ENCODE measurements at regions not wholly inside any gene's neighbourhood (a gene's known extent, or its start where the extent isn't known, plus 50 kb on each side); places are given as distances from the start of the nearest gene placed in this dataset.

DNA sequence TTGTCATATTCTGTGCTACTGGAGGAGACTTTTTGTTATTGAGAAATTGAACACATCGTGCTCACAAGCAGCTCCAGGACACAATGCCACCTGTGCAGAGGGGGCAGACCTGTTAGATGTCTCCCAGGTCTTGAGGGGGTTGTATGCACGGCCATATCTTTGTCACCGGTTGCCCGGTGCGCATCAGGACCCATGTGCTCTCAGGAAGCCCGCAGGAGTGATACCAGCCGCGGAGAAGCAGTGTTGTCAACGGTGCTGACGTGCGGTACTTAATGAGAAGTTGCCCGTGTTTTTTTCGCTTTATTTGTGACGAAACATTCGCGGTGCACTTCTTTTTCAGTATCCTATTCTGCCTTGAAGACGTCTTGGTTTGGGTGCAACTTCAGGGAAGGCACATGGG, 128.2 kb upstream of the RTL1 start:
- TF ChIP-seq, protein P1, sequence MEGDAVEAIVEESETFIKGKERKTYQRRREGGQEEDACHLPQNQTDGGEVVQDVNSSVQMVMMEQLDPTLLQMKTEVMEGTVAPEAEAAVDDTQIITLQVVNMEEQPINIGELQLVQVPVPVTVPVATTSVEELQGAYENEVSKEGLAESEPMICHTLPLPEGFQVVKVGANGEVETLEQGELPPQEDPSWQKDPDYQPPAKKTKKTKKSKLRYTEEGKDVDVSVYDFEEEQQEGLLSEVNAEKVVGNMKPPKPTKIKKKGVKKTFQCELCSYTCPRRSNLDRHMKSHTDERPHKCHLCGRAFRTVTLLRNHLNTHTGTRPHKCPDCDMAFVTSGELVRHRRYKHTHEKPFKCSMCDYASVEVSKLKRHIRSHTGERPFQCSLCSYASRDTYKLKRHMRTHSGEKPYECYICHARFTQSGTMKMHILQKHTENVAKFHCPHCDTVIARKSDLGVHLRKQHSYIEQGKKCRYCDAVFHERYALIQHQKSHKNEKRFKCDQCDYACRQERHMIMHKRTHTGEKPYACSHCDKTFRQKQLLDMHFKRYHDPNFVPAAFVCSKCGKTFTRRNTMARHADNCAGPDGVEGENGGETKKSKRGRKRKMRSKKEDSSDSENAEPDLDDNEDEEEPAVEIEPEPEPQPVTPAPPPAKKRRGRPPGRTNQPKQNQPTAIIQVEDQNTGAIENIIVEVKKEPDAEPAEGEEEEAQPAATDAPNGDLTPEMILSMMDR (IDR thresholded peaks at IDR 0.05): no peak
- no peak for TF ChIP-seq ZFX (IDR thresholded peaks at IDR 0.05; ENCODE audit: borderline replicate concordance)

All from 22Rv1 (cell line).